Upper lobe of left lung (tissue), 4 donors: ENCODE measurements at regions not wholly inside any gene's neighbourhood (a gene's known extent, or its start where the extent isn't known, plus 50 kb on each side); places are given as distances from the start of the nearest gene placed in this dataset.

Experiments used
- CTCF ChIP-seq, 6 experiments: fragments of 450-650 bp in 4 of 6; fragments of 200-600 bp in 2 of 6; sonication (generic) in 2 of 6; IDR thresholded peaks; one replicate each; pipeline ENCODE4 v1.5.1; 2016 to 2019; ENCODE audit warnings: antibody characterized with exemption in 6 of 6
- POLR2A ChIP-seq, 4 donors: fragments of 450-650 bp; IDR thresholded peaks; one replicate each; pipeline ENCODE4 v1.5.1; 2016 to 2017; ENCODE audit warnings: antibody characterized with exemption in 4 of 4, mild to moderate bottlenecking in 2 of 4

- TF ChIP-seq CTCF (IDR thresholded peaks at IDR 0.05), result no peak
- no peak for TF ChIP-seq POLR2A (IDR thresholded peaks at IDR 0.05)
These were observed 162.7 kb upstream of the CNOT2 start for GRCh38 chr12:70080566-70080965.
